Gastroesophageal sphincter (tissue), 3 donors: ENCODE measurements at regions not wholly inside any gene's neighbourhood (a gene's known extent, or its start where the extent isn't known, plus 50 kb on each side); places are given as distances from the start of the nearest gene placed in this dataset.

Experiments used
- EP300 ChIP-seq: sonication (generic); formaldehyde crosslinking; IDR thresholded peaks from one replicate; pipeline ENCODE4 v1.6.1; 2017; ENCODE audit warnings: antibody characterized with exemption, mild to moderate bottlenecking
- POLR2A ChIP-seq, 2 donors: fragments of 450-650 bp; IDR thresholded peaks; one replicate each; pipeline ENCODE4 v1.6.1; 2017; ENCODE audit warnings: antibody characterized with exemption in 2 of 2, mild to moderate bottlenecking in 2 of 2, moderate library complexity in 1 of 2
- TF ChIP-seq, protein P1 (sequence below), 4 experiments: fragments of 200-600 bp in 2 of 4; fragments of 450-650 bp in 2 of 4; sonication (generic) in 1 of 4; IDR thresholded peaks; one replicate each; pipeline ENCODE4 v1.5.1; 2017 to 2019; ENCODE audit warnings: antibody characterized with exemption in 4 of 4, mild to moderate bottlenecking in 2 of 4, moderate library complexity in 2 of 4

GRCh38 chr2:120863661-120864320 is 128.1 kb downstream of the GLI2 start:
- TF ChIP-seq, protein P1, sequence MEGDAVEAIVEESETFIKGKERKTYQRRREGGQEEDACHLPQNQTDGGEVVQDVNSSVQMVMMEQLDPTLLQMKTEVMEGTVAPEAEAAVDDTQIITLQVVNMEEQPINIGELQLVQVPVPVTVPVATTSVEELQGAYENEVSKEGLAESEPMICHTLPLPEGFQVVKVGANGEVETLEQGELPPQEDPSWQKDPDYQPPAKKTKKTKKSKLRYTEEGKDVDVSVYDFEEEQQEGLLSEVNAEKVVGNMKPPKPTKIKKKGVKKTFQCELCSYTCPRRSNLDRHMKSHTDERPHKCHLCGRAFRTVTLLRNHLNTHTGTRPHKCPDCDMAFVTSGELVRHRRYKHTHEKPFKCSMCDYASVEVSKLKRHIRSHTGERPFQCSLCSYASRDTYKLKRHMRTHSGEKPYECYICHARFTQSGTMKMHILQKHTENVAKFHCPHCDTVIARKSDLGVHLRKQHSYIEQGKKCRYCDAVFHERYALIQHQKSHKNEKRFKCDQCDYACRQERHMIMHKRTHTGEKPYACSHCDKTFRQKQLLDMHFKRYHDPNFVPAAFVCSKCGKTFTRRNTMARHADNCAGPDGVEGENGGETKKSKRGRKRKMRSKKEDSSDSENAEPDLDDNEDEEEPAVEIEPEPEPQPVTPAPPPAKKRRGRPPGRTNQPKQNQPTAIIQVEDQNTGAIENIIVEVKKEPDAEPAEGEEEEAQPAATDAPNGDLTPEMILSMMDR (IDR thresholded peaks at IDR 0.05) = no peak
- TF ChIP-seq POLR2A (IDR thresholded peaks at IDR 0.05) (no peak), EP300 (no peak)
